BLaER1 (cell line): ENCODE measurements at regions not wholly inside any gene's neighbourhood (a gene's known extent, or its start where the extent isn't known, plus 50 kb on each side); places are given as distances from the start of the nearest gene placed in this dataset.

ENCODE experiments used
- H3K27ac ChIP-seq: shearing (Covaris generic); formaldehyde crosslinking; 2 replicates; pipeline ENCODE4 v1.8.1; 2022
- H3K27me3 ChIP-seq: shearing (Covaris generic); formaldehyde crosslinking; 2 replicates; pipeline ENCODE4 v1.8.1; 2022
- H3K36me3 ChIP-seq: shearing (Covaris generic); formaldehyde crosslinking; 2 replicates; pipeline ENCODE4 v1.8.1; 2022
- H3K4me1 ChIP-seq: shearing (Covaris generic); formaldehyde crosslinking; 2 replicates; pipeline ENCODE4 v1.8.1; 2022
- H3K4me2 ChIP-seq: shearing (Covaris generic); formaldehyde crosslinking; 2 replicates; pipeline ENCODE4 v1.8.1; 2022
- H3K4me3 ChIP-seq: shearing (Covaris generic); formaldehyde crosslinking; 2 replicates; pipeline ENCODE4 v1.8.1; 2022
- H3K9ac ChIP-seq: shearing (Covaris generic); formaldehyde crosslinking; 2 replicates; pipeline ENCODE4 v1.8.1; 2022
- H3K9me3 ChIP-seq: shearing (Covaris generic); formaldehyde crosslinking; 2 replicates; pipeline ENCODE4 v1.8.1; 2022
- H4K20me1 ChIP-seq: shearing (Covaris generic); formaldehyde crosslinking; 2 replicates; pipeline ENCODE4 v1.8.1; 2022
- Cebpa-rat ChIP-seq: shearing (Covaris generic); IDR thresholded peaks from 2 replicates; pipeline ENCODE4 v1.8.1; 2022

DNA sequence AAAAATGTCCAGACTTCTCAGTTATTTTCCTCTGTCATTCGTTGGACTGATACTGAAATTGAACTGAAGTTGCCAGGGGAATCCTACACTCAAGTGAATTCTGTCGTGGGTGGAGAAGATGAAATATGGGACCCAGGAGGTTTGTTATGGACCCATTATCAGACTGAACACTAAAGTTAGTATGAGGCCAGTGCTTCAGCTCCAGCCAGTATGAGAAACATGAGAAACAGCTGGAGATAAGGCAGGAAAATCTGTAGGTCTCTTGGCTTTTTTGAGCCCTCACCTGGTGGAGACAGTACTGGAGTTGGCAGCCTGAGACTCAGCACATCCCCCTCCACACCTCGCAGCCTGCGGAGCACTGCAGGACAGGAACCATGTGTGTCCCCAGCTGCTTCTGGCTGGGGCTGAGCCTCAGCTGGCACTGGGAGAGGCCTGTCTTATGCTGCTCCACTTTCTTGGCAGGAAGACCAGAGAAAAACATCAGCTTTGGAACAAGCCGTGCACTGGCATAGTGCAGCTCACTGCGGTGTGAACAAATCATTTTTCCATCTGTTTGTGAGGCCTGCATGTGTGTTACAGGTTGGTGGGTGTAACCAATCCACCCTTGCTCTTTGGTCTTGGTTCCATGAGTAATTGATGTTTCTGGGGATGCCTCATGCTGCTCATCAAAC is 641.0 kb downstream of the FGF9 start:
- peak overlapping the region; percentile 19; the same call in 1 of the 2 replicates for H3K4me2 ChIP-seq
- peaks cover 10% of the 10 kb centered on the region; the same call in 1 of the 2 replicates for H3K36me3 ChIP-seq
- H4K20me1 ChIP-seq = no peaks in the 10 kb centered on the region
- H3K9ac ChIP-seq = no peak overlapping the region
- H3K4me3 ChIP-seq = no peak overlapping the region
- peaks cover 51% of the 10 kb centered on the region for H3K9me3 ChIP-seq
- peaks cover 31% of the 10 kb centered on the region for H3K4me1 ChIP-seq
- peak overlapping the region; percentile 15; the same call in 1 of the 2 replicates for H3K27ac ChIP-seq
- H3K27me3 ChIP-seq = no peaks in the 10 kb centered on the region
- TF ChIP-seq Cebpa-rat = no peak

DNA sequence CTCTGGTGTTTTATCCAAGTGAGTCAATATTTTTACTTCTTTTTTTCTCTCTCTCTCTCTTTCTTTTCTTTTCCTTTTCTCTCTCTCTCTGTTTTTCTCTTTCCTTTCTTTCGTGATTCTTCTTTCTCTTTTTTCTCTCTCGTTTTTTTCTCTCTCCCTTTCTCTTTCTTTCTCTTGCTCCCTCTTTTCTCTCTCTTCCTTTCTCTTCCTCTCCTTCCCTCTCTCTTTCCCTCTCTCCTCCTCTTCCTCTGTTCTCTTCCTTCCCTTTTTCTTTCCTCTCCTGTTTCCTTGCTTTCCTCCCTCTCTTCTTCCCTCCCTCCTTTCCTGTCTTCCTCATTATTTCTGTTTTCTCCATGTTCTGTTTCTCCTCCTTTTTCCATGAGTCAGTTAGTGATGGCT is 641.5 kb downstream of the FGF9 start:
- no peaks in the 10 kb centered on the region for H4K20me1 ChIP-seq
- H3K4me2 ChIP-seq = peak overlapping the region; percentile 19; the same call in 1 of the 2 replicates
- peaks cover 36% of the 10 kb centered on the region for H3K4me1 ChIP-seq
- H3K36me3 ChIP-seq = peaks cover 15% of the 10 kb centered on the region; the same call in 1 of the 2 replicates
- H3K27me3 ChIP-seq = no peaks in the 10 kb centered on the region
- H3K9me3 ChIP-seq = peaks cover 52% of the 10 kb centered on the region
- no peak overlapping the region for H3K4me3 ChIP-seq
- H3K27ac ChIP-seq = peak overlapping the region; percentile 15; the same call in 1 of the 2 replicates
- H3K9ac ChIP-seq = no peak overlapping the region
- no peak for TF ChIP-seq Cebpa-rat

DNA sequence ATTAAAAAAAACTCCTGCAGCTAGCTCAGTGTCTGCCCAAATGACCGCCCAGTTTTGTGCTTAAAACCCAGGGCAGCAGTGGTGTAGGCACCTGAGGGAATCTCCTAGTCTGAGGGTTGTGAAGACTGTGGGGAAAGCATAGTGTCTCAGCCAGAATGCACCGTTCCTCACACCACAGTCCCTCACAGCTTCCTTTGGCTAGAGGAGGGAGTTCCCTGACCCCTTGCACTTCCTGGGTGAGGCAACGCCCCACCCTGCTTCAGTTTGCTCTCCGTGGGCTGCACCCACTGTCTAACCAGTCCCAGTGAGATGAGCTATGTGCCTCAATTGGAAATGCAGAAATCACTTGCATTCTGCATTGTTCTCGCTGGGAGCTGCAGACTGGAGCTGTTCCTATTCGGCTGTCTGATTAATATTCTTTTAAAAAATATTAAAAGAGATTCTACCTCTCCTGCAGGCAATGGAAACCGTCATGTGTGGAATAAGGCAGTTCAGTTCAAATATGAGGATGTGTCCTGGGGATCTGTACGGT is 645.7 kb downstream of the FGF9 start:
- Histone ChIP-seq H3K36me3 (peaks cover 16% of the 10 kb centered on the region; the same call in 1 of the 2 replicates), H3K9ac (no peak overlapping the region), H3K4me1 (peaks cover 77% of the 10 kb centered on the region), H3K27me3 (no peaks in the 10 kb centered on the region), H4K20me1 (no peaks in the 10 kb centered on the region), H3K27ac (peak overlapping the region; percentile 66), H3K4me2 (peak overlapping the region; percentile 64), H3K4me3 (peak overlapping the region; percentile 46), H3K9me3 (peaks cover 59% of the 10 kb centered on the region)
- TF ChIP-seq Cebpa-rat = no peak

DNA sequence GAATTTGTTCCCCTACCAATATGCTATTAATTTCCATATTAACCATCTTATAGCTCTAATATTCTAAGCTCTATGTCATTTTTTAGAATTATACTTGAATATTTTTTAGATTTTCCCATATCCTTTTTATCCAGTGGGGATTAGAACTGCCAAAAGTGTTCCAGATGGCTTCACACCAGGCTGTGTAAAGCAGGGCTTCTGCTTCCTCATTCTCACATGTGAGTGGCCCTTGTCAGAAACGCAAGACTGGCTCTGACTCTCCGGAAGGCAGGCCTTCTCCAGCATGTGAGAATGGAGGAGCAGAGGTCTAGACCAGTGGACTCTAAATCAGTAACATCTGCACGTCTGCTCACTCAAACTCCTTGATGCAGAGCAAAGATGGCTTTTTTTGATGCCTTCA is 650.1 kb downstream of the FGF9 start:
- H3K27ac ChIP-seq = peak overlapping the region; percentile 79
- no peak for TF ChIP-seq Cebpa-rat
- H3K36me3 ChIP-seq = peaks cover 15% of the 10 kb centered on the region; the same call in 1 of the 2 replicates
- H3K27me3 ChIP-seq = no peaks in the 10 kb centered on the region
- no peaks in the 10 kb centered on the region for H4K20me1 ChIP-seq
- H3K9ac ChIP-seq = peak overlapping the region; percentile 46; the same call in 1 of the 2 replicates
- H3K4me3 ChIP-seq = no peak overlapping the region
- H3K4me2 ChIP-seq = peak overlapping the region; percentile 75
- peaks cover 77% of the 10 kb centered on the region for H3K4me1 ChIP-seq
- H3K9me3 ChIP-seq = peaks cover 49% of the 10 kb centered on the region

DNA sequence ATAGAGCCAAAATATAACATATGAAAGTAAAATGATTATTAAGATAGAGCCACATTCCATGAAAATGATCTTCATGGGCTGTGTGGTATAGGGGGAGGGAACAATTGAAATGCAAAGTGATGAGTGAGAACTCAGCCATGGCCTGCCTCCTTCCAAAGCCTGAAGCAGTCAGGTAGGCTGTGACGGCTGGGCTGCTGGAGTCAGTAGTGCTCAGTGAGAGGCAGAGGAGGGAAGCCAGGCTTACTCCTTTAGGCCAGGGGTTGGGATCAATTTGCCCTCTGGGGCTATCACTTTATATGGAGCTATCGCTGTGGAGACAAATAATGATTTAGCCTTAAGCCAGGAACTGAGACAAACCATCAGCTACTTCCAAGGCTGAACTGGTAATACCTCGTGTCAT is 654.9 kb downstream of the FGF9 start:
- no peaks in the 10 kb centered on the region for H4K20me1 ChIP-seq
- peaks cover 29% of the 10 kb centered on the region for H3K4me1 ChIP-seq
- no peaks in the 10 kb centered on the region for H3K36me3 ChIP-seq
- peaks cover 37% of the 10 kb centered on the region for H3K9me3 ChIP-seq
- H3K9ac ChIP-seq = no peak overlapping the region
- no peak overlapping the region for H3K4me3 ChIP-seq
- H3K4me2 ChIP-seq = no peak overlapping the region
- no peak for TF ChIP-seq Cebpa-rat
- H3K27ac ChIP-seq = no peak overlapping the region
- H3K27me3 ChIP-seq = no peaks in the 10 kb centered on the region

DNA sequence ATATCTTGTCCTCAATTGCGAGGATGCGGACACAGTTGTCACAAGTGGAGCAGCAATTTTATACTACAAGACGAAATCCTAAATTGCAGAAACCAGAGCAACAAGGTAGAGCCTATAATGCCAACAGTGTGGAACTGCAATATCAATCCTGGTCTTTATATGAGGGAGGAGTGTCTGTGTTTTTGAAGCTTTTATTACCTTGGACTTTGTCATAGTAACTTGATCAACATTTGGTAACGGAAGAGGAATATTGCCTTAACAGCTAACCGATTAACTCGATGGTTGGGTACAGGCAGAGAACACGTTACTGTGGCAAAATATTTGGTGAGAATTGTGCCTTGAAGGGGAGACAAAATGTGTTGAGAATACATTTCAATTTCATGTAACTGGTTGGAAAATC is 661.5 kb downstream of the FGF9 start:
- no peak for TF ChIP-seq Cebpa-rat

DNA sequence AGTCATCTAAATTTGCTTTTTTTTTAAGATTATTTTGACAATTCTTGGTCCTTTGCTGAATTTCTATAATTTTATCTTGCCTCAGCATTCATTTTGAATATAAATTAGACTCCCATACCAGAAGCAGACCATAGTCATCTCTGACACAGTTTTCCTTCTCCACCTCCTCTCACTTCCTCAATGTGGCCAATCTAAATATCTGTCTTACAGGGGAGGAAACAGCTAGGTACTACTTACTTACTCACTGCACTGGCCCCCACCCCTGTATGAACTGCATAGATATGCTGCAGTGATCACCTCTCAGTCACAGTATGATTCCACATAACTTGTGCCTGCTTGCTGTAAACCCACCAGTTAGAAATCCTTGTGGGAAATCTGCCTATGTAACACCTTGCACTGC is 665.6 kb downstream of the FGF9 start:
- no peak overlapping the region for H3K4me2 ChIP-seq
- no peaks in the 10 kb centered on the region for H4K20me1 ChIP-seq
- H3K4me3 ChIP-seq = no peak overlapping the region
- peaks cover 13% of the 10 kb centered on the region for H3K4me1 ChIP-seq
- no peak overlapping the region for H3K9ac ChIP-seq
- no peak overlapping the region for H3K27ac ChIP-seq
- TF ChIP-seq Cebpa-rat = no peak
- 0 out of 2 replicates have a peak, but pooled peaks cover 15% of the 10 kb centered on the region for H3K36me3 ChIP-seq
- H3K9me3 ChIP-seq = peaks cover 48% of the 10 kb centered on the region
- no peaks in the 10 kb centered on the region for H3K27me3 ChIP-seq

More for the DNA sequence above, 661.5 kb downstream of the FGF9 start:
- Histone ChIP-seq H4K20me1 (no peaks in the 10 kb centered on the region), H3K27ac (no peak overlapping the region), H3K4me2 (no peak overlapping the region), H3K4me3 (no peak overlapping the region), H3K9ac (no peak overlapping the region), H3K9me3 (peaks cover 28% of the 10 kb centered on the region), H3K4me1 (peaks cover 8% of the 10 kb centered on the region), H3K36me3 (no peaks in the 10 kb centered on the region), H3K27me3 (no peaks in the 10 kb centered on the region)

DNA sequence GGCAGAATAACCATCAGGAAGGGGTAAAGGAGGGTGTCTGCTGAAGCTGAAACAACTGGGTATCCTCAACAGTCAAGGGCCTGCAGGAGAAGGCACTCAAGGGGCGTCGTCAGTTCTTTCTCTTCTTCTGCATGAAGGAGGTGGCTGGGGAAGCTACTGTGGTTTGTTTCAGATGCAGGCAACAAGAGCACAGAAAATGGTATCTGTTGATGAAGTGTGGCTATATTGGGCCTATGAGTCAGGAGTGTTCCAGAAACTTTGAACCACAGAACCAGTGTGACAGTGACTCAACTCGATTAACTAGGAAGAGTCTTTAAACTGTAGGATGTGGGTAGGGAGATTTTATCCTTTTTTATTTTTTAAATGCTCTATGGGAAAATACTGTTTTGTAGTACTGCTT is 686.3 kb downstream of the FGF9 start:
- Histone ChIP-seq H3K4me1 (no peaks in the 10 kb centered on the region), H3K4me2 (no peak overlapping the region), H3K36me3 (no peaks in the 10 kb centered on the region), H3K9me3 (peaks cover 16% of the 10 kb centered on the region), H3K9ac (no peak overlapping the region), H3K4me3 (no peak overlapping the region), H3K27ac (no peak overlapping the region), H4K20me1 (no peaks in the 10 kb centered on the region), H3K27me3 (no peaks in the 10 kb centered on the region)
- TF ChIP-seq Cebpa-rat = no peak

DNA sequence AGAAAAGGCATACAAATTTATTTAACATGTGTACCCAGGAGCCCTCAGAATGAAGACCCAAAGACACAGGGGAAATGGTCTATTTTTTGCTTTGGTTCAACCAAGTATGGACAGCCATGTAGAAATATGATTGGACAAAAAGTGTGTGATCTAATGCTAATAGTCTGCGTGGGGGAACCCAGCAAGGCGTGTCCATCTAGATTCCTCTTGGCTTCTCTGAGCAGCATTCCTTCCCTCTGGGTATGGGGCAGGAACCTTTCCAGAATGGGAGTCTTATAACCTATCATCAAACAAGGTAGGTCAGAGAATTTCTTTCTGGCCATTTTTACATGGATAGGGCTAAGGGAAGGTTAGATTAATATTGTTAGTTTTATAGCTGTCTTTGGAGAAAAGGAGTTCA is 698.2 kb downstream of the FGF9 start:
- H3K27me3 ChIP-seq = no peaks in the 10 kb centered on the region
- no peaks in the 10 kb centered on the region for H3K4me1 ChIP-seq
- H4K20me1 ChIP-seq = no peaks in the 10 kb centered on the region
- peaks cover 8% of the 10 kb centered on the region; the same call in 1 of the 2 replicates for H3K36me3 ChIP-seq
- no peak overlapping the region for H3K9ac ChIP-seq
- no peak overlapping the region for H3K27ac ChIP-seq
- no peak for TF ChIP-seq Cebpa-rat
- H3K9me3 ChIP-seq = peaks cover 63% of the 10 kb centered on the region
- H3K4me2 ChIP-seq = no peak overlapping the region
- no peak overlapping the region for H3K4me3 ChIP-seq

DNA sequence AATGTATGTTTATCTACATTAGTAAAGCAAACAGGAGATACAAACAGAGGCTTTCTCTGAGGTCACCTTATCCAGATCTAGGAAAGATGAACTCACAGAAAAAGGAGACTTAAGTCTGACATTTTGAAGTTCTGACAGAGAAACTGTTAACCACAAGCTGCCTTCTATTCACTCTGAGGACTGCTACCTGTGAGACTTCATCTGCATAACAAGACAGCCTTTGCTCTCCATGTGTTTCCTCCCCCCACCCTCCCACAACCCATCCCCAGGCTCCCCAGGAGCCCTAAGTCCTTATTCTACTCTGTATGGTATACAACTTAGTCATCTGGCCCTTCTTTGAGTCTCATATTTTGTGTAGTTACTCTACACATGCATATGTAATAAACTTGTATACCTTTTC is 699.0 kb downstream of the FGF9 start:
- Histone ChIP-seq H3K4me3 (no peak overlapping the region), H3K27me3 (no peaks in the 10 kb centered on the region), H3K9me3 (peaks cover 62% of the 10 kb centered on the region), H3K4me1 (no peaks in the 10 kb centered on the region), H3K9ac (no peak overlapping the region), H4K20me1 (no peaks in the 10 kb centered on the region), H3K27ac (no peak overlapping the region), H3K4me2 (no peak overlapping the region), H3K36me3 (peaks cover 8% of the 10 kb centered on the region; the same call in 1 of the 2 replicates)
- no peak for TF ChIP-seq Cebpa-rat
